ENCODE measurements at regions not wholly inside any gene's neighbourhood (a gene's known extent, or its start where the extent isn't known, plus 50 kb on each side); places are given as distances from the start of the nearest gene placed in this dataset.
"Not testable (repeated sequence)": the region's sequence is repeated elsewhere in the genome, so short reads cannot be mapped to it uniquely, and the experiment has no call there.

- not testable (repeated sequence) for TF ChIP-seq REST, JUND (IDR thresholded peaks at IDR 0.05)
Observed at GRCh38 chr22:16361328-16361727, 231.3 kb downstream of the CCT8L2 start.

All from liver (tissue), 2 donors.